Transverse colon (tissue), 4 donors: ENCODE measurements at regions not wholly inside any gene's neighbourhood (a gene's known extent, or its start where the extent isn't known, plus 50 kb on each side); places are given as distances from the start of the nearest gene placed in this dataset.

Experiments used
- DNase-seq: peaks from one replicate; pipeline ENCODE4 v3.0.0-alpha.2; 2019
- H3K27ac ChIP-seq, 4 donors: fragments of 200-600 bp; sonication (generic); 2 replicates each; pipeline ENCODE4 v1.5.1; 2016 to 2018; ENCODE audit warnings: inconsistent platforms in 4 of 4
- H3K27me3 ChIP-seq: fragments of 200-600 bp; sonication (generic); 2 replicates; pipeline ENCODE4 v1.5.1; 2017; ENCODE audit warnings: inconsistent platforms
- H3K36me3 ChIP-seq, 4 donors: fragments of 200-600 bp; sonication (generic); 2 replicates each; pipeline ENCODE4 v1.5.1; 2017 to 2019; ENCODE audit warnings: inconsistent platforms in 4 of 4
- H3K4me1 ChIP-seq, 4 donors: fragments of 200-600 bp; sonication (generic); 2 replicates each; pipeline ENCODE4 v1.5.1; 2017 to 2020; ENCODE audit warnings: inconsistent platforms in 4 of 4
- H3K4me3 ChIP-seq, 4 donors: fragments of 200-600 bp; sonication (generic); 1 replicate in 1 of 4; 2 replicates in 3 of 4; pipeline versions ENCODE4 v1.5.1 to v1.6.1; 2017 to 2019; ENCODE audit warnings: inconsistent platforms in 4 of 4
- H3K9me3 ChIP-seq, 2 donors: fragments of 200-600 bp; sonication (generic); 2 replicates each; pipeline ENCODE4 v1.5.1; 2017 to 2019; ENCODE audit warnings: inconsistent platforms in 2 of 2
- EP300 ChIP-seq: sonication (generic); formaldehyde crosslinking; IDR thresholded peaks from one replicate; pipeline ENCODE4 v1.6.1; 2017; ENCODE audit warnings: antibody characterized with exemption, low read depth
- POLR2A ChIP-seq: fragments of 450-650 bp; IDR thresholded peaks from one replicate; pipeline ENCODE4 v1.6.1; 2016; ENCODE audit warnings: antibody characterized with exemption, mild to moderate bottlenecking, moderate library complexity
- POLR2AphosphoS5 ChIP-seq, 3 donors: sonication (generic); formaldehyde crosslinking; IDR thresholded peaks; one replicate each; pipeline ENCODE4 v1.6.1; 2016; ENCODE audit warnings: antibody characterized with exemption in 3 of 3
- WGBS, 2 donors: methylation state at CpG; one replicate each; pipeline ENCODE4 v1.1.5; 2018; ENCODE audit warnings: low coverage in 1 of 2; 5-methylcytosine and 5-hydroxymethylcytosine counted together
- in situ Hi-C, 4 donors: fragments of 200-750 bp; cut with MboI; loops; one replicate each; pipeline versions ENCODE4 v1.15.0 to v1.15.1; 2017; ENCODE audit warnings: low sequenced_read_pairs in 3 of 4, low pct_ligation_motif_present in 1 of 4, low pct_unique_long_range_greater_than_20kb in 1 of 4
- intact Hi-C: fragments of 100-400 bp; cut with DNase I; formaldehyde crosslinking; loops from one replicate; pipeline ENCODE4 v1.15.1; 2023; ENCODE audit warnings: low total_unique reads
- TF ChIP-seq, protein P1 (sequence below), 5 experiments: fragments of 200-600 bp in 3 of 5; fragments of 450-650 bp in 2 of 5; sonication (generic) in 3 of 5; IDR thresholded peaks; 1 replicate in 2 of 5; 2 replicates in 3 of 5; pipeline ENCODE4 v1.5.1; 2016 to 2017; ENCODE audit warnings: antibody characterized with exemption in 5 of 5, inconsistent platforms in 3 of 5, mild to moderate bottlenecking in 2 of 5, moderate library complexity in 1 of 5

DNA sequence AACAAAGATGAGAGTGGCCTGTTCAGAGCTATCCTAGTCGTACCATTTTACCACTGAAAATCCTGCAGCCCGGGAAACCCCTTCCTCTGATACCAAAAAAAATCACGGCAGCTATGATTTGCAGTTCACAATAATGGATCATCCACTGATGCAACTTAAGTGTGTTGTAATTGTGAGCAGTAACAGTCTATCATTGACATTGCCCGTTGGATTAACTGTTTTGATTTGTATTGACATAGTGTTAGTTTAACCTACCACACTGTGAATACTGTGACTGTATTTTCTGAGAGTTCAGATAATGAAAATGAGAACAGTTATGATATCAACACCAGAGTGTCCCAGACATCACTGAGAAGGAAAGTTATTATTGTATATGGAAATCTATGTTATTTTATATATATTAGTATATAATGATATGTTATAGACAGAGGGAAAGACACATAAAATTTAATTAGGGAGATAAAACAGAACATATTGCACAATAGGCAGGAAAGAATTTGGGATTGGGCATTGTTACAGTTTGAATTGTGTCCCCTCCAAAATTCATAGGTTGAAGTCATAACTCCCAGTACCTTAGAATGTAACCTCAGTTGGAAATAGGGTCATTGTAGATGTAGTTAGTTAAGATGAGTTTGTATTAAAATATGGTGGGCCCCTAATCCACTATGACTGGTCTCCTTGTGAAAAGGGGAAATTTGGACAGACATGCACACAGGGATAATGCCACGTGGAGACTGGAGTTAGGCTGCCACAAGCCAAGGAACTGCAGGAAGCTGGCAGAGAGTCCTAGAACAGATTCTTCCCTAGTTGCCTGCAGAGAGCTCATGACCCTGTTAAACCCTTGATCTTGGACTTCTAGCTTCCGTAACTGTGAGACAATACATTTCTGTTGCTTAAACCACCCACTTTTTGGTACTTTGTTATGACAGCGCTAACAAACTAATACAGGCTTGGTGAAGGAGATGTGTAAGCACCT, 54.4 kb downstream of the TLCD4 start:
- TF ChIP-seq POLR2A: no peak
- TF ChIP-seq, protein P1, sequence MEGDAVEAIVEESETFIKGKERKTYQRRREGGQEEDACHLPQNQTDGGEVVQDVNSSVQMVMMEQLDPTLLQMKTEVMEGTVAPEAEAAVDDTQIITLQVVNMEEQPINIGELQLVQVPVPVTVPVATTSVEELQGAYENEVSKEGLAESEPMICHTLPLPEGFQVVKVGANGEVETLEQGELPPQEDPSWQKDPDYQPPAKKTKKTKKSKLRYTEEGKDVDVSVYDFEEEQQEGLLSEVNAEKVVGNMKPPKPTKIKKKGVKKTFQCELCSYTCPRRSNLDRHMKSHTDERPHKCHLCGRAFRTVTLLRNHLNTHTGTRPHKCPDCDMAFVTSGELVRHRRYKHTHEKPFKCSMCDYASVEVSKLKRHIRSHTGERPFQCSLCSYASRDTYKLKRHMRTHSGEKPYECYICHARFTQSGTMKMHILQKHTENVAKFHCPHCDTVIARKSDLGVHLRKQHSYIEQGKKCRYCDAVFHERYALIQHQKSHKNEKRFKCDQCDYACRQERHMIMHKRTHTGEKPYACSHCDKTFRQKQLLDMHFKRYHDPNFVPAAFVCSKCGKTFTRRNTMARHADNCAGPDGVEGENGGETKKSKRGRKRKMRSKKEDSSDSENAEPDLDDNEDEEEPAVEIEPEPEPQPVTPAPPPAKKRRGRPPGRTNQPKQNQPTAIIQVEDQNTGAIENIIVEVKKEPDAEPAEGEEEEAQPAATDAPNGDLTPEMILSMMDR (IDR thresholded peaks at IDR 0.05): no peak
- TF ChIP-seq POLR2AphosphoS5 (IDR thresholded peaks at IDR 0.05): no peak
- TF ChIP-seq EP300: no peak
- intact Hi-C loops: no loop called here
- Histone ChIP-seq H3K4me3 (no peak overlapping the region), H3K9me3 (no peaks in the 10 kb centered on the region), H3K27ac (no peak overlapping the region), H3K4me1 (peaks cover 0 to 12% (median 1%) of the 10 kb centered on the region in 4 donors), H3K36me3 (no peaks in the 10 kb centered on the region), H3K27me3 (no peaks in the 10 kb centered on the region)
- in situ Hi-C loops: no loop called here
- DNase-seq: no peak
- 74 to 87% methylated on average over 6 to 7 of the region's 7 CpGs for WGBS, 2 donors

DNA sequence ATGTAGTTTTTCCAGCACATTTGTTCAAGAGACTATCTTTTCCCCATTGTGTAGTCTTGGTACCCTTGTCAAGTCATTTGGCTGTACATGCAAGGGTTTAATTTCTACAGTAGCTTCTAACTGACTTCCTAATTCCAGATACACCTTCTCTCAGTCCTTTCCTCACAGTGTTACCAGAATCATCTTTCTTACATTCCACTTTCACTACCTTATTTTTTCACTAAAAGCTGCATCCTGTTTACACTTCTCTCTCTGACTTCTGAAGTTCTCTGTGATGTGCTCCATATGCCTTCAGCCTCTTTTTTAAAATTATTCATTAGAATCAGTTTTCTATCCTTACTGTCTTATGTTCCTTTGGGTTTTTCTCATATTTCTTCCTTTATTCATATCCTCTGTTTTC, 57.1 kb upstream of the RWDD3 start:
- peaks cover 0 to 3% (median 0%) of the 10 kb centered on the region in 4 donors for H3K4me1 ChIP-seq
- no peaks in the 10 kb centered on the region for H3K9me3 ChIP-seq
- no peak overlapping the region for H3K27ac ChIP-seq
- no peak for DNase-seq
- no peaks in the 10 kb centered on the region for H3K27me3 ChIP-seq
- H3K4me3 ChIP-seq: no peak overlapping the region
- in situ Hi-C loops (no loop called here), intact Hi-C loops (no loop called here)
- H3K36me3 ChIP-seq: no peaks in the 10 kb centered on the region
- no peak for TF ChIP-seq POLR2A
- no peak for TF ChIP-seq POLR2AphosphoS5 (IDR thresholded peaks at IDR 0.05)
- TF ChIP-seq, protein P1 (IDR thresholded peaks at IDR 0.05): no peak
- no peak for TF ChIP-seq EP300

DNA sequence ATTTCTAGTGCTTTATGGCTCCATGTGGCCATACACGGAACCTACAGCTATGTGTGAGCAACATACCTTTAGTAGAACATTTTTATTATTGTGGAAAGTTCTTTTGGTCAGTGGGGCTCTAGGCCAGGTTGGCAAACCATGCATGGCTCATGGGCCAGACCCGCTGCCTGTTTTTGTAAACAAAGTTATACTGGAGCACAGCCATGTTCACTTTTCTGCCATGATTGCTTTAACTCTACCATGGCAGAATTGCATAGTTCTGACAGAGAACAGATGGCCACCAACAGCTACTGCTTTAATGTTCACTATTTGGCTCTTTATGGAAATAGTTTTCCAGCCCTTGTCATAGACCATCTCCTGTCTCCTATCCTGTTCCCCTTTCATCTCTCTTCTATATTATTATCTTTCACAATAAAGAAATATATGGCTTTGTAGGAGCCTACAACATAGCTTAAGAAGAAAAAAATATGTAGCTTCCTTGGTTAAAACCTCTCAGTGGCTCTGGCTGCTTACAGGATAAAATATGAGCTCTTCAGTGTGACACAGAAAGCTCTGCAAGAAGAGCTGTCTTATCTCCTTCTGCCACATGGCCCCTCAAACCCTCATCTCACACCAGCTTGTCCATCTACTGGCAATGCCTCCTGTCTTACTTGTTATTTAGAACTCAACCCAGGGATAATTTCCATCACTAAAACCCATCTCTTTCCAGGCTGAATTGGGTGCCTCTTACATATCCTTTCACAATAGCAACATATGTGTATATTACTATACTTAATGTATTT, 54.6 kb upstream of the RWDD3 start:
- DNase-seq: no peak
- no peaks in the 10 kb centered on the region for H3K9me3 ChIP-seq
- H3K27me3 ChIP-seq: no peaks in the 10 kb centered on the region
- in situ Hi-C loops: no loop called here
- H3K4me1 ChIP-seq: peaks cover 0 to 7% (median 0%) of the 10 kb centered on the region in 4 donors
- H3K4me3 ChIP-seq: no peak overlapping the region
- TF ChIP-seq POLR2AphosphoS5 (IDR thresholded peaks at IDR 0.05): peak in 1 of 3 donors; percentile 20
- TF ChIP-seq, protein P1 (IDR thresholded peaks at IDR 0.05): no peak
- no peaks in the 10 kb centered on the region for H3K36me3 ChIP-seq
- intact Hi-C loops: no loop called here
- 58 to 73% methylated on average over 2 of the region's 2 CpGs for whole genome bisulfite sequencing, 2 donors
- H3K27ac ChIP-seq: no peak overlapping the region

DNA sequence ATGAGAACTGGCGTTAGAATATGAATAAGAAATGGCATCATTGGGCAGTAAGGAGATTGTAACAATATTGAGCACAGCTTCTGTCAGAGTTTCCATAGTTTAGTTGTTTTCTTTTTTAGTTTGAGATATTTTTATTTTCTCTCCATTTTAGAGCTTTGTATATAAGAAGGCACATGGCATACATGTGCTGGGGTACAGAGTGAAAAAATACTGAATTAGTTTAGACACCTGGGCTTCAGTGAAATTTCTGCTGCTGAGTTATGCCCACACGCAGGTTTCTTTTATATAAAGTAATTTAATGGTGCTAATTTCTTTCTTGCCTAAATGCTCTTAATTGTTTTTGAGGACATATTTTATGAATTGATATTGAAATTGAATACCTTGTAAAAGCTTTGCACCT, 53.6 kb upstream of the RWDD3 start:
- no peak for TF ChIP-seq EP300
- Histone ChIP-seq H3K4me1 (peaks cover 0 to 7% (median 0%) of the 10 kb centered on the region in 4 donors), H3K27me3 (no peaks in the 10 kb centered on the region), H3K4me3 (no peak overlapping the region), H3K27ac (no peak overlapping the region), H3K36me3 (no peaks in the 10 kb centered on the region), H3K9me3 (no peaks in the 10 kb centered on the region)
- intact Hi-C loops (no loop called here), in situ Hi-C loops (no loop called here)
- WGBS, 2 donors: 88 to 94% methylated on average over 2 of the region's 2 CpGs
- DNase-seq: no peak
